ENCODE measurements at regions not wholly inside any gene's neighbourhood (a gene's known extent, or its start where the extent isn't known, plus 50 kb on each side); places are given as distances from the start of the nearest gene placed in this dataset.

- TF ChIP-seq, protein P1, sequence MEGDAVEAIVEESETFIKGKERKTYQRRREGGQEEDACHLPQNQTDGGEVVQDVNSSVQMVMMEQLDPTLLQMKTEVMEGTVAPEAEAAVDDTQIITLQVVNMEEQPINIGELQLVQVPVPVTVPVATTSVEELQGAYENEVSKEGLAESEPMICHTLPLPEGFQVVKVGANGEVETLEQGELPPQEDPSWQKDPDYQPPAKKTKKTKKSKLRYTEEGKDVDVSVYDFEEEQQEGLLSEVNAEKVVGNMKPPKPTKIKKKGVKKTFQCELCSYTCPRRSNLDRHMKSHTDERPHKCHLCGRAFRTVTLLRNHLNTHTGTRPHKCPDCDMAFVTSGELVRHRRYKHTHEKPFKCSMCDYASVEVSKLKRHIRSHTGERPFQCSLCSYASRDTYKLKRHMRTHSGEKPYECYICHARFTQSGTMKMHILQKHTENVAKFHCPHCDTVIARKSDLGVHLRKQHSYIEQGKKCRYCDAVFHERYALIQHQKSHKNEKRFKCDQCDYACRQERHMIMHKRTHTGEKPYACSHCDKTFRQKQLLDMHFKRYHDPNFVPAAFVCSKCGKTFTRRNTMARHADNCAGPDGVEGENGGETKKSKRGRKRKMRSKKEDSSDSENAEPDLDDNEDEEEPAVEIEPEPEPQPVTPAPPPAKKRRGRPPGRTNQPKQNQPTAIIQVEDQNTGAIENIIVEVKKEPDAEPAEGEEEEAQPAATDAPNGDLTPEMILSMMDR (IDR thresholded peaks at IDR 0.05), result no peak
These were observed 488.6 kb upstream of the SMIM21 start for GRCh38 chr18:75915941-75916623.

GRCh38 chr18:75912829-75913228 lies 485.3 kb upstream of the SMIM21 start:
- no peak overlapping the region for H3K4me3 ChIP-seq
- ATAC-seq (no peak), DNase-seq (no peak)
- TF ChIP-seq, protein P1 (IDR thresholded peaks at IDR 0.05), result no peak
- intact Hi-C loops (cut with DNase I), result no loop called here
- no peaks in the 10 kb centered on the region for H3K4me1 ChIP-seq
- no peak overlapping the region for H3K27ac ChIP-seq
- H3K27me3 ChIP-seq (ENCODE audit: low read depth), result peaks cover 14% of the 10 kb centered on the region
- H3K9me3 ChIP-seq, result no peaks in the 10 kb centered on the region
- H3K36me3 ChIP-seq, result no peaks in the 10 kb centered on the region

More at GRCh38 chr18:75915941-75916623, 488.6 kb upstream of the SMIM21 start:
- Histone ChIP-seq H3K4me1 (no peaks in the 10 kb centered on the region), H3K4me3 (peak overlapping the region; percentile 46), H3K36me3 (no peaks in the 10 kb centered on the region), H3K27me3 (ENCODE audit: low read depth) (peaks cover 14% of the 10 kb centered on the region), H3K9me3 (no peaks in the 10 kb centered on the region), H3K27ac (no peak overlapping the region)
- DNase-seq (no peak), ATAC-seq (peak; percentile 29 to 32)
- intact Hi-C loops (cut with DNase I), result no loop called here

GRCh38 chr18:75904416-75904815 lies 476.9 kb upstream of the SMIM21 start:
- intact Hi-C loops (cut with DNase I), result no loop called here
- H3K27ac ChIP-seq, result no peak overlapping the region
- H3K4me1 ChIP-seq, result no peaks in the 10 kb centered on the region
- H3K9me3 ChIP-seq, result no peaks in the 10 kb centered on the region
- no peak overlapping the region for H3K4me3 ChIP-seq
- TF ChIP-seq, protein P1 (IDR thresholded peaks at IDR 0.05), result no peak
- no peak for DNase-seq
- no peak for ATAC-seq
- no peaks in the 10 kb centered on the region for H3K27me3 ChIP-seq (ENCODE audit: low read depth)
- no peaks in the 10 kb centered on the region for H3K36me3 ChIP-seq

DNA sequence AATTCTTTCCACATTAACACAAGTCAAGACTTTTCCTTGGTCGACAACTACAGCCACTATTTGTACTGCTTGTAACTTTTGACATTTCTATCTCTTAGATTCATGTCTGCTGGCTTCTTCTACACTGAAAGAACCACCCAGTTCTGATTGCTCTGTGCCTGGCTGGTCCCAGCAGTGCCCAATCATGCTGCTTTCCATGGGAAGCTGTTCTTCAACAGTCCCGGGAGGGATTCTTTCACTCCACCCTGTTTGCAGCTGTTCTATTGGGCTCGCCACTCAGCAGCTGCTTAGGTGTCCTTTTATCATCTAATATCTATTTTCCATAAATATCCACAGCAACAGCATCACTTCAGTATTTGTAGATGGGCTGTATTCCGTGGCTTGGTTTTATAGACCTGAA lies 471.1 kb upstream of the SMIM21 start:
- TF ChIP-seq, protein P1 (IDR thresholded peaks at IDR 0.05), result no peak
- ATAC-seq (no peak), DNase-seq (no peak)
- H3K4me1 ChIP-seq, result no peaks in the 10 kb centered on the region
- no peaks in the 10 kb centered on the region for H3K36me3 ChIP-seq
- H3K27ac ChIP-seq, result no peak overlapping the region
- no peaks in the 10 kb centered on the region for H3K27me3 ChIP-seq (ENCODE audit: low read depth)
- H3K9me3 ChIP-seq, result no peaks in the 10 kb centered on the region
- no peak overlapping the region for H3K4me3 ChIP-seq
- intact Hi-C loops (cut with DNase I), result no loop called here

DNA sequence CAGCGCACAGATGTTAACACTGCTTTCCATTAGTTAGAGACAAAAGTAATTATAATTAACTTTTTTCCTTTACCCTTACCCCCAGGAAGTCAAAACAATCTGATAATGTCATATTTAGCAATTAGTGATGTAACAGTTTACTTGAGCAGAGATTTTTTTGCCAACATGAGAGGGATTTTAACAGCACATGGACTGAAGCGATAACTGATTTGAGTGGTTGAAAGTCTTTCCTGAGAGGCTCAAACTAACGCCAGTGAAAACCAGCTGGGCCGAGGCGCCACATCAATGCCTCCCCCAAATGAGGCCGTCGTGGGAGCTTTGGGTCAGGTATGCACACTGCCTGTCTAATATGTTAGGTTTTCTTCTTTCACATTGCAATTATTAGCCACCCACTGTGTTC lies 469.9 kb upstream of the SMIM21 start:
- Histone ChIP-seq H3K36me3 (no peaks in the 10 kb centered on the region), H3K9me3 (no peaks in the 10 kb centered on the region), H3K27me3 (ENCODE audit: low read depth) (no peaks in the 10 kb centered on the region), H3K4me3 (no peak overlapping the region), H3K4me1 (no peaks in the 10 kb centered on the region), H3K27ac (no peak overlapping the region)
- TF ChIP-seq, protein P1 (IDR thresholded peaks at IDR 0.05), result no peak
- intact Hi-C loops (cut with DNase I), result no loop called here
- ATAC-seq, result no peak
- DNase-seq, result no peak

All from lower lobe of right lung (tissue), 2 donors.